IPS-18c (cell line): ENCODE measurements at regions not wholly inside any gene's neighbourhood (a gene's known extent, or its start where the extent isn't known, plus 50 kb on each side); places are given as distances from the start of the nearest gene placed in this dataset.
"Not testable (repeated sequence)": the region's sequence is repeated elsewhere in the genome, so short reads cannot be mapped to it uniquely, and the experiment has no call there.

Experiments
- H3K4me3 ChIP-seq: 2 replicates; pipeline ENCODE4 v1.7.0; 2013; ENCODE audit warnings: low read depth, mild to moderate bottlenecking, low read length, moderate library complexity; ENCODE audit not compliant: insufficient read depth
- H3K9me3 ChIP-seq: one replicate; pipeline ENCODE4 v1.6.1; 2013; ENCODE audit warnings: mild to moderate bottlenecking, low read length, moderate library complexity; ENCODE audit not compliant: control insufficient read depth, insufficient read depth

DNA sequence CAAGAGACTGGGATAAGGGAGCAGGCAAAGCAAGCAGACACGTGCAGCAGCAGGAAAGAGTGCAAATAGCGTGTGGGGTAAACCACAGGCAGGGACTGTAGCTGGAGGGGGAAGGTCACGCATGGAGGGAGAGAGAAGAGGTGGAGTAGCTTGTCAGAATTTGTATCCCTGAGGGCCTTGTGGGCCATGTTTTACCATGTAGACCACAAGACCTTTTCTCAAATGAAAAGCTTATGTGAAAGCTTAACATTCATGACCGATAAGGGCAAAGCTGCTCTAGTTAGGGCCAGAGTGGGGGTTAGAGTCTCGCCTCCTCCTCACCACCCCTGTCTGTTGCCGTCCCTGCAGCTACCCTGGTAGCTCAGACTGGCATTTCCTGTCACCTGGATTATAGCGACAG, 152.9 kb upstream of the E2F7 start:
- no peak overlapping the region for H3K4me3 ChIP-seq

GRCh38 chr12:77216136-77216535, 150.8 kb upstream of the E2F7 start:
- not testable (repeated sequence) for H3K9me3 ChIP-seq, H3K4me3 ChIP-seq

More for the DNA sequence above, 152.9 kb upstream of the E2F7 start:
- H3K9me3 ChIP-seq = peaks cover 3% of the 10 kb centered on the region

DNA sequence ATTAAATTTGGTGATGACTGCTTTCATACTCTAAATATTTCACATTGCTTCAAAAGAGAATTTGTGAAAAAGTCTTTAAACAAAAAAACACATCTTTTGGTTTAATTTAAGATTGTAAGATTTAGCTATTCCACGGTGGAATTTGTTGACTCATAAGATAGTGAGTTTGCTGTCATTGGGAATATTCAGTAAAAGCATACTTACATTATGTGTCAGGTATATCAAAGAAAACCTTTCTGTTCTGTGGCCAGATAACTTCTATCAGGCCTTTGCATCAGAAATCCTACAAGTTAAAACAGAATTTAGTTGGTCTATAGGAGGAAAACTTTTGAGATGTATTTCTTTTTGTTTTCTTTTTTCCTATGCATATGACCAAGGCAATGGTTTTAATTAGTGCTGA, 148.8 kb upstream of the E2F7 start:
- Histone ChIP-seq H3K4me3 (no peak overlapping the region), H3K9me3 (peaks cover 3% of the 10 kb centered on the region)

- Histone ChIP-seq H3K4me3 (no peak overlapping the region), H3K9me3 (peaks cover 3% of the 10 kb centered on the region)
Observed at GRCh38 chr12:77213319-77213718, 147.9 kb upstream of the E2F7 start.

GRCh38 chr12:77210724-77211123, 145.4 kb upstream of the E2F7 start:
- no peaks in the 10 kb centered on the region for H3K9me3 ChIP-seq
- H3K4me3 ChIP-seq = no peak overlapping the region

DNA sequence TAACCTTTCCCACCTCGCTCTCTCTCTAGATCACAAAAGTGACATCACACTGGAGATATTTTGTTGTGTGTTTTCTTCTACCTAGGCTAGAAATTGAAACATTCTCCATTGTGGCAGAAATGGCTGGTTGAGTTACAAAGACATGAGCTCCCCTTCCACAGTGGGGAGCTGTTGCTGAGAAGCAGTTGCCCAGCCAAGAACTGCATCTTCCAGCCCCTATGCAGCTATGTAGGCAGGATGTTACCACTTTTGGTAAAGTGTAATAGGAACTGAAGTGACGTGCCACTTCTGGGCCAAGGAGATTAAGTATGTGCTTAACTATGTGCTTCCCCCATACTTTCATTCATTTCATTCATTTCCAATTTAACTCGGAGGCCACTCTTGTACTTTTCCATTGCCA, 138.7 kb upstream of the E2F7 start:
- Histone ChIP-seq H3K9me3 (no peaks in the 10 kb centered on the region), H3K4me3 (no peak overlapping the region)

DNA sequence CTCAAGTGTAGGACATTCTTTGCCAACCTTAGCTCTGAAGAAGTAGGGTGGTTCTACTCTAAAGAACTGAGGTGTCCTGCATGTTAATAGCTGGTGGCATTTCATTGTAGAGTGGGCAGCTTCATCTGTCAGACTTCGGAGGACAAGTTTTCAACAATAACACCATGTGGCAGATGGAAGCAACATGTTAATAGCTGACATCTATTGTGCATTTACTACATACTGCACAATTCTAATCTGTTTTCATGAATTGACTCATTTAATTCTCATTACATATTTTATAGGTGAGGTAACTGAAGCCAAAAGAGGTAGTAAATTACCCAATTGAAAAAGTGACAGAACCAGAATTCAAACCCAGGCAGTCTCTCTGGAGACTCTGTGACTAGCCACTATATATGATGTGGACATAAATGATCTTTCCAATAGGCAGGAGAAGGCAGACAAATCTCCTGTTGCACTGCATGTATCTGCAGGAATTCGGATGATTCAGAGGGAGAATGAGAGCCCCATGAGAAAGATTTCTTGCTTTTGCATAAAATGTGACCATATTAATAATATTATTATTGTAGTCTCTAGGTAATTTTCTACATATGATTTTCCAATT, 137.2 kb upstream of the E2F7 start:
- H3K4me3 ChIP-seq = no peak overlapping the region
- no peaks in the 10 kb centered on the region for H3K9me3 ChIP-seq

DNA sequence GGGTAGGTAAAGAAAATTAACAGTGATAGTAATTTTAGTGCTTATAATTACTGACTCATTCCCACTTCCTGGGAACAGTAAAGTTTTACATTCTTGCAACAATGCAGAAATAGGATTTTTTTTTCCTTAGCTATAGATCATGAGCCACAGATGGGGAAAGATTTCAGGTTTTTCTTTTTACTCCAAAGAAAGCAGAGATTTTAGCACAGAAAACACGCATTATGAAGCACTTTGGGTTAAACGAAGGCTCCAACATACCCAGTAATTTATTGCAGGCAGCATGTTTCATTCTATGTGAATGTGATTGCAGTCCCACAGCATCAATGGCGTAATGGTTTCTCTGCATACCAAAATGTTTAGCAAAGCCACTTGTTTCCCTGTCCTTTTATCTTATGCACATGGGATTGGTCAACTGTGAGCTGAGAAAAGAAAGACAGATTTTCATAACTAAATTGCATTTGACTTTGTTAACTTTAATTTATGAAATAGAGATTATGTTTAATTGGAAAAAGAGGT, 124.6 kb upstream of the E2F7 start:
- Histone ChIP-seq H3K4me3 (no peak overlapping the region), H3K9me3 (no peaks in the 10 kb centered on the region)

GRCh38 chr12:77189458-77189857, 124.1 kb upstream of the E2F7 start:
- no peak overlapping the region for H3K4me3 ChIP-seq

GRCh38 chr12:77179515-77179914, 114.1 kb upstream of the E2F7 start:
- no peak overlapping the region for H3K4me3 ChIP-seq
- H3K9me3 ChIP-seq = no peaks in the 10 kb centered on the region

More at GRCh38 chr12:77189458-77189857, 124.1 kb upstream of the E2F7 start:
- no peaks in the 10 kb centered on the region for H3K9me3 ChIP-seq

DNA sequence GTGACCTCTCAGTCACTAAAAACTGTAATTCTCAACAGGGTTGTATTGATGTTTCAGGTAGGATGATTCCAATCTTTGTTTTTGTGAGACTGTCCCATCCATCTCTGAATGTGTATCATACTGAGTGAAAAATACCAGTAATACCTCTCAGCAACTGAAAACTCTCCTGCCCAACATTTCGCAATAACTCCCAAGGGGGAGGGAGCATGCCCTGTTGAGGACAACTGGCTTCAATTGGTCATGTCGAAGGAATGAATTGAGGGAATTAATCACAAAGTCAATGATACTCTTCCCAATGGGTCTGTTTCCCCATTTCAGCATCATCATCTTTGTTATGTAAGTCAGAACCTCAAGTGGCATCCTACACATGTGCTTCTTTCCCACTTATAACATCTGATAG, 102.4 kb upstream of the E2F7 start:
- no peaks in the 10 kb centered on the region for H3K9me3 ChIP-seq
- H3K4me3 ChIP-seq = no peak overlapping the region

DNA sequence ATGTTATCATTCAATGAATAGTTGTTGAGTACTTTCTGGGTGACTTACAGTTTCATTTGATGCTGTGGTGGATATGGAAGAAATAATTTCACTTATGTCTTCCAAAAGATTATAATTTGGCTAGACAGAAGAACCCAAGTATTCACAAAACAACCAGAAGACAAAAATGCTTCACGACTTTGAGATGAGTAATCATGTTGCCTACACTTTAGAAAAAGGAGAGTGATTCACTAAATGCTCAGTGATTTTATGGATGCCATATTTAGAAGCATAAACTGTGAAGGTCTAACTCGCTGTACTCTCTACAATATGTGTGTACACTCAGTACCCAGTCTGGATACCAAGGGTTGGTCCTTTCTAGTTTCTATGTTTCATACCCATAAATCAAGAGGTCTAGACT, 101.3 kb upstream of the E2F7 start:
- H3K9me3 ChIP-seq = no peaks in the 10 kb centered on the region
- H3K4me3 ChIP-seq = no peak overlapping the region

GRCh38 chr12:77163074-77164038, 98.0 kb upstream of the E2F7 start:
- Histone ChIP-seq H3K9me3 (no peaks in the 10 kb centered on the region), H3K4me3 (no peak overlapping the region)

DNA sequence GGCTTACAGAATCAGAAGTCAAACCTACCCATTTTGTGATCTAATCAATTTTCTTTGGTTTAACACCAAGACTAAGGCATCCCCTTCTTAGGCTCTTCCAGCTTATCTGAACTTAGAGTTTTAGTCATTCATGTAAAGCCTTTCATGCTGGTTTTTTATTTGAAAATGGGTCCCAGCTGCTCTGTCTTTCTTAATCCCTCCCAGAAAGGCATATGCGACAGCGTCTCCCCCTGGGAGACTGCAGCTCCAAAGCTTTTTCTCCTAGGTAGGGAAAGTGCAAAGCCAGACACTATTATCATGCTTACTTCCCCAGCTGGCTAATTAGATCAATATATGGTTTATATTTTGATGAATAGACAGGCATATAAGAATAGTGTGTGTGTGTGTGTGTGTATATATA, 96.6 kb upstream of the E2F7 start:
- H3K4me3 ChIP-seq = no peak overlapping the region
- H3K9me3 ChIP-seq = no peaks in the 10 kb centered on the region

DNA sequence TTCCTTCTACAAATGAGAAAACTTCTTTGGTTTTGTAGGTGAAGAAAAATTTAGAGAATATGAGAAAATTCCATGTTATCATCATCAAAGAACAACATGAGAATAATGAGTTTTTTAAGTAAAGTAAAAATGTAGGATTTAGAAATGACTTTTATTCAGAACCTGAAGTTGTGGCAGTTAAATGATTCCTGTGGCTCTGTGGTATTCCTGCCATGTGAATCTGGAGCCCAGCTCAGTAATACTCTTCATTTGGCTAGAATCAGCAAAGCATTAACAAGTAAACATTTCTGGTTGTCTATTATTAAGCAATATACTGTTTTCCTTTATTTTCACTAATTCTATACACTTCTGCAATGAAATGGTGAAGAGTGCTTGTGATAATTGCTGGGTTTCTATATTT, 95.6 kb upstream of the E2F7 start:
- Histone ChIP-seq H3K4me3 (no peak overlapping the region), H3K9me3 (no peaks in the 10 kb centered on the region)

DNA sequence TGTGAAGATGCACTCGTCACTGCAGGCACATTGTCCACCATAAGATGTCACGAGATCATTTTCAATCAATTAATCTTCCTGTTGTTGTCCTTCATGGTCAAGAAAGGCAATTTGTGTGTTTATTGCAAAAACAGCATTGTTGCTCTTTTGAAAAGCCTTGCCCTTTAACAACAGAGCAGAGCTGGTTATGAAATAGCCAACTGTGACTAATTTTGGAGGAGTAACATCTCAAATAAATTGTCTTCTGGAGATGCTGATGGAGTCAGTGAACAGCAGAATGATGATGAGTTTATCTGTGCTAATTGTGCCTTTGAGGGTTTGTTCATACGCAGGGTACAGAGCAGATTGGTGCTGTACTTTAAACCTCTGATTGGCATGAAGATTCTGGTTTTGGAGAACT, 88.3 kb upstream of the E2F7 start:
- no peak overlapping the region for H3K4me3 ChIP-seq
- no peaks in the 10 kb centered on the region for H3K9me3 ChIP-seq

DNA sequence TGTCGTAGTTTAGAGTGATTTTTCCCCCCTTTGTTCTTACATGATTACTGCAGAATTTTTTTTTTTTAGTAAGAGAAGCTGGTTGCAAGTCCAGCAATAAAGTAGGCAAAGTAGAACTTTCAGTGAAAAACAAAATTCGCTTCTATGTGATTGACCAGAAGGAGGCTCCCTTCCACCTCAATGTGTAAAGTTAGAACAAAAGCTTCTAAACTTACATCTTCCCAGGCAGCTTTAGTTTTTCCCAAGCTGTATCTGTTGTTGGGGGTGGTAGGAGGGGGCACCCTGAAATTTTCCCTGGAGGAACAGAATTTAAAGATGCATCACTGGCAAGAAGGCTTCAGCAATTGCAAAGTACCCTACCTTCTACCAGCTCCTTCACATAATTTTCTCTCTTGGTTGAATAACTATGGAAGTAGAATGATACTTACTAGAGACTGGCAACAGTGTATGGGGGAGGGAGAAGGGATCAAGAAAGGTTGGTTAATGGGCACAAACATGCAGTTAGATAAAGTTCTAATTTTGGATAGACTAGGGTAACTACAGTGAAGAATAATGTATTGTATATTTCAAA, 87.3 kb upstream of the E2F7 start:
- H3K4me3 ChIP-seq = no peak overlapping the region

DNA sequence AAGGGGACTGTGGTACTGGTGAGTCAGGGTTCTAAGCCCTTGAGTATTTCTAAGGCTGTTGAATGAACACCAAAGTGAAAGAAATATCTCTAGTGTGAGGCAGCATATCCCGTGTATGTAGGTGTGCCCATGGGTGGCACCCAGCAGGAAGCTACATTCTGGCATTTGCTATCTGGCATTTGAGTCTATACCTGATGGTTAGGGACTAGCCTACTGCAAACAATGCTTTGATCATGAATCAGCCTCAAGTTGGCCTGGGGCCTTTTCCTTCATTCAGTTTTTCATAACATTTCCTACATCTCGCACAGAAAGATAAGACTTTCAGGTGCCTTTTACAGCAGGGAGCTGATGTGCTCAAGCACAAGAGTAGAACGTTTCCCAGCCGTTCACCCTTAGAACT, 85.7 kb upstream of the E2F7 start:
- Histone ChIP-seq H3K4me3 (no peak overlapping the region), H3K9me3 (no peaks in the 10 kb centered on the region)

More for the DNA sequence above, 87.3 kb upstream of the E2F7 start:
- H3K9me3 ChIP-seq = no peaks in the 10 kb centered on the region
